Testis (tissue), 2 donors: ENCODE measurements at regions not wholly inside any gene's neighbourhood (a gene's known extent, or its start where the extent isn't known, plus 50 kb on each side); places are given as distances from the start of the nearest gene placed in this dataset.

Experiments
- DNase-seq: peaks from one replicate; pipeline ENCODE4 v3.0.0-alpha.2; 2019
- H3K27ac ChIP-seq, 2 donors: fragments of 200-600 bp; sonication (generic); one replicate each; pipeline ENCODE4 v1.5.1; 2019
- H3K27me3 ChIP-seq: fragments of 200-600 bp; sonication (generic); one replicate; pipeline ENCODE4 v1.5.1; 2019
- H3K36me3 ChIP-seq: fragments of 200-600 bp; sonication (generic); one replicate; pipeline ENCODE4 v1.5.1; 2017; ENCODE audit warnings: low read depth; ENCODE audit errors: missing control alignments
- H3K4me1 ChIP-seq: fragments of 200-600 bp; sonication (generic); one replicate; pipeline ENCODE4 v1.5.1; 2019
- H3K4me3 ChIP-seq, 2 donors: fragments of 200-600 bp; sonication (generic); one replicate each; pipeline ENCODE4 v1.5.1; 2017 to 2019
- H3K9me3 ChIP-seq: fragments of 200-600 bp; sonication (generic); one replicate; pipeline ENCODE4 v1.5.1; 2017
- CTCF ChIP-seq, 3 experiments: fragments of 450-650 bp in 2 of 3; fragments of 200-600 bp in 1 of 3; sonication (generic) in 1 of 3; IDR thresholded peaks; one replicate each; pipeline ENCODE4 v1.5.1; 2016 to 2019; ENCODE audit warnings: antibody characterized with exemption in 3 of 3, mild to moderate bottlenecking in 2 of 3, moderate library complexity in 1 of 3
- POLR2A ChIP-seq: fragments of 450-650 bp; IDR thresholded peaks from one replicate; pipeline ENCODE4 v1.6.1; 2017; ENCODE audit warnings: antibody characterized with exemption, mild to moderate bottlenecking, moderate library complexity
- WGBS, 2 donors: methylation state at CpG; one replicate each; pipeline ENCODE4 v1.1.5; 2018; 5-methylcytosine and 5-hydroxymethylcytosine counted together
- intact Hi-C: fragments of 100-400 bp; cut with DNase I; formaldehyde crosslinking; loops from one replicate; pipeline ENCODE4 v1.15.1; 2023; ENCODE audit warnings: low total_unique reads

- H3K36me3 ChIP-seq: no peaks in the 10 kb centered on the region
- H3K4me1 ChIP-seq: no peaks in the 10 kb centered on the region
- no peak overlapping the region for H3K4me3 ChIP-seq
- no peaks in the 10 kb centered on the region for H3K9me3 ChIP-seq
- H3K27ac ChIP-seq: no peak overlapping the region
- 64 to 80% methylated on average over 9 of the region's 9 CpGs for WGBS, 2 donors
- intact Hi-C loops: no loop called here
- DNase-seq: no peak
- no peak for TF ChIP-seq CTCF (IDR thresholded peaks at IDR 0.05)
- TF ChIP-seq POLR2A: no peak
- H3K27me3 ChIP-seq: no peaks in the 10 kb centered on the region
Observed at GRCh38 chr11:23861615-23862014, 635.2 kb upstream of the LUZP2 start.

- Histone ChIP-seq H3K27ac (no peak overlapping the region), H3K27me3 (no peaks in the 10 kb centered on the region), H3K4me3 (no peak overlapping the region), H3K4me1 (no peaks in the 10 kb centered on the region), H3K36me3 (no peaks in the 10 kb centered on the region), H3K9me3 (no peaks in the 10 kb centered on the region)
- DNase-seq: no peak
- 72 to 83% methylated on average over 4 of the region's 4 CpGs for WGBS, 2 donors
- intact Hi-C loops: no loop called here
- TF ChIP-seq POLR2A: no peak
- no peak for TF ChIP-seq CTCF (IDR thresholded peaks at IDR 0.05)
Observed at GRCh38 chr11:23865341-23865975, 631.4 kb upstream of the LUZP2 start.

GRCh38 chr11:23866641-23867040 is 630.2 kb upstream of the LUZP2 start:
- Histone ChIP-seq H3K9me3 (no peaks in the 10 kb centered on the region), H3K27ac (no peak overlapping the region), H3K4me3 (no peak overlapping the region), H3K36me3 (no peaks in the 10 kb centered on the region), H3K27me3 (no peaks in the 10 kb centered on the region), H3K4me1 (no peaks in the 10 kb centered on the region)
- TF ChIP-seq CTCF (IDR thresholded peaks at IDR 0.05) (no peak), POLR2A (no peak)
- intact Hi-C loops: no loop called here
- 69 to 84% methylated on average over 1 of the region's 1 CpG for WGBS, 2 donors
- no peak for DNase-seq

GRCh38 chr11:23869671-23870070 is 627.2 kb upstream of the LUZP2 start:
- Histone ChIP-seq H3K4me3 (no peak overlapping the region), H3K27ac (no peak overlapping the region), H3K36me3 (no peaks in the 10 kb centered on the region), H3K9me3 (no peaks in the 10 kb centered on the region), H3K27me3 (no peaks in the 10 kb centered on the region), H3K4me1 (no peaks in the 10 kb centered on the region)
- intact Hi-C loops: no loop called here
- no peak for TF ChIP-seq POLR2A
- no peak for TF ChIP-seq CTCF (IDR thresholded peaks at IDR 0.05)
- 94 to 95% methylated on average over 2 of the region's 2 CpGs for WGBS, 2 donors
- DNase-seq: no peak

- H3K4me1 ChIP-seq: no peaks in the 10 kb centered on the region
- no peaks in the 10 kb centered on the region for H3K9me3 ChIP-seq
- no peak overlapping the region for H3K27ac ChIP-seq
- 59 to 60% methylated on average over 2 of the region's 2 CpGs for WGBS, 2 donors
- intact Hi-C loops: no loop called here
- H3K27me3 ChIP-seq: no peaks in the 10 kb centered on the region
- TF ChIP-seq CTCF (IDR thresholded peaks at IDR 0.05) (no peak), POLR2A (no peak)
- H3K36me3 ChIP-seq: no peaks in the 10 kb centered on the region
- no peak overlapping the region for H3K4me3 ChIP-seq
- no peak for DNase-seq
Observed at GRCh38 chr11:23873406-23873805, 623.4 kb upstream of the LUZP2 start.
